GM12878 (cell line): ENCODE measurements at regions not wholly inside any gene's neighbourhood (a gene's known extent, or its start where the extent isn't known, plus 50 kb on each side); places are given as distances from the start of the nearest gene placed in this dataset.

Experiments used
- ATAC-seq: fragments of 200-7000 bp; cut with Tn5 transposase; 3 replicates; pipeline ENCODE4 v1.9.1; 2020; ENCODE audit warnings: mild to moderate bottlenecking, moderate library complexity
- BruUV-seq: library from RNA; stranded (reverse); fragments of 400-500 nt; replicated peaks from 2 replicates; lab custom pipeline; 2021; lab: Mats Ljungman, UMichigan
- CTCF ChIA-PET: fragments of 300-600 bp; sonication (Branson Sonifier 250); formaldehyde crosslinking; extraction: SDS; loops from one replicate; lab custom pipeline; 2021; ENCODE audit warnings: inconsistent platforms; lab: Yijun Ruan, JAX
- POLR2A ChIA-PET: fragments of 350-600 bp; formaldehyde crosslinking; extraction: SDS; loops from one replicate; lab custom pipeline; 2021; ENCODE audit warnings: inconsistent platforms; lab: Charles Lee
- RAD21 ChIA-PET: fragments of 300-600 bp; sonication (Branson Sonifier 250); formaldehyde crosslinking; loops from one replicate; lab custom pipeline; 2023; ENCODE audit warnings: antibody characterized with exemption; ENCODE audit not compliant: unreplicated experiment; lab: Charles Lee
- SMC1A ChIA-PET: fragments of 300-600 bp; sonication (Branson Sonifier 250); formaldehyde crosslinking; loops from one replicate; lab custom pipeline; 2023; ENCODE audit not compliant: unreplicated experiment, uncharacterized antibody; lab: Charles Lee
- DNase-seq: peaks from one replicate; pipeline ENCODE4 v3.0.0-alpha.2; 2011; ENCODE audit warnings: low read depth, low spot score
- FAIRE-seq: peaks from 3 replicates; lab custom pipeline; 2011; peaks lifted over from hg19 to GRCh38; lab: Jason Lieb, UNC
- H2AFZ ChIP-seq: 2 replicates; pipeline ENCODE4 v1.6.0; 2011; ENCODE audit warnings: low read depth, low read length, control low read depth; ENCODE audit not compliant: control insufficient read depth
- H3K27ac ChIP-seq: 2 replicates; pipeline ENCODE4 v1.5.1; 2011; ENCODE audit warnings: control low read depth; ENCODE audit not compliant: control insufficient read depth, insufficient read depth
- H3K27me3 ChIP-seq, 2 experiments: replicated peaks in 1 of 2; 2 replicates each; pipeline versions ENCODE4 v1.6.0 to v1.6.1; 2011; ENCODE audit warnings: low read length in 1 of 2; ENCODE audit not compliant: control insufficient read depth in 2 of 2, insufficient read depth in 2 of 2
- H3K36me3 ChIP-seq, 2 experiments: 2 replicates each; pipeline ENCODE4 v1.5.1; 2011; ENCODE audit warnings: low read length in 1 of 2; ENCODE audit not compliant: control insufficient read depth in 2 of 2, insufficient read depth in 2 of 2
- H3K4me1 ChIP-seq: 2 replicates; pipeline ENCODE4 v1.6.1; 2011; ENCODE audit warnings: mild to moderate bottlenecking, low read length, moderate library complexity, mixed read lengths; ENCODE audit not compliant: control insufficient read depth, insufficient read depth
- H3K4me2 ChIP-seq: 2 replicates; pipeline ENCODE4 v1.6.0; 2011; ENCODE audit warnings: control low read depth; ENCODE audit not compliant: control insufficient read depth, insufficient read depth
- H3K4me3 ChIP-seq: fragments of 200-600 bp; sonication (generic); 2 replicates; pipeline ENCODE4 v1.5.1; 2016
- H3K79me2 ChIP-seq: 2 replicates; pipeline ENCODE4 v1.6.0; 2011; ENCODE audit warnings: low read length; ENCODE audit not compliant: control insufficient read depth, insufficient read depth
- H3K9ac ChIP-seq: 2 replicates; pipeline ENCODE4 v1.8.0; 2011; ENCODE audit warnings: low read length, control low read depth, mixed read lengths; ENCODE audit not compliant: control insufficient read depth, insufficient read depth
- H3K9me3 ChIP-seq: replicated peaks from 3 replicates; pipeline ENCODE4 v1.5.1; 2011; ENCODE audit warnings: mild to moderate bottlenecking, low read length; ENCODE audit not compliant: control insufficient read depth, insufficient read depth
- H4K20me1 ChIP-seq: 2 replicates; pipeline ENCODE4 v1.6.0; 2011; ENCODE audit not compliant: control insufficient read depth, insufficient read depth
- HDAC2 ChIP-seq: fragments of 200-600 bp; sonication (generic); IDR thresholded peaks from 2 replicates; pipeline ENCODE4 v1.6.1; 2017
- NFYB ChIP-seq: IDR thresholded peaks from 2 replicates; pipeline ENCODE4 v1.6.1; 2011; ENCODE audit warnings: low read depth, mild to moderate bottlenecking, low read length, improper control_type of control experiment, moderate library complexity; ENCODE audit not compliant: insufficient read depth
- ZNF274 ChIP-seq: IDR thresholded peaks from one replicate; pipeline ENCODE4 v1.8.0; 2011; ENCODE audit not compliant: insufficient read length, insufficient read depth
- WGBS: methylation state at CpG from one replicate; pipeline ENCODE4 v1.1.6; 2016; ENCODE audit warnings: low lambda C conversion rate; ENCODE audit not compliant: insufficient replicate concordance, insufficient coverage; ENCODE audit errors: missing lambda C conversion rate; 5-methylcytosine and 5-hydroxymethylcytosine counted together
- in situ Hi-C: fragments of 300-500 bp; cut with MboI; formaldehyde crosslinking; loops from 9 replicates; pipeline ENCODE4 v1.14.3; 2018; ENCODE audit warnings: mixed read lengths
- intact Hi-C: fragments of 100-400 bp; cut with micrococcal nuclease; formaldehyde crosslinking; loops from one replicate; pipeline ENCODE4 v1.14.2; 2022; ENCODE audit not compliant: unreplicated experiment
- TF ChIP-seq, protein P1 (sequence below): fragments of 450-650 bp; formaldehyde crosslinking; IDR thresholded peaks from 2 replicates; pipeline ENCODE4 v1.4.0; 2022; ENCODE audit warnings: mild to moderate bottlenecking, moderate library complexity

DNA sequence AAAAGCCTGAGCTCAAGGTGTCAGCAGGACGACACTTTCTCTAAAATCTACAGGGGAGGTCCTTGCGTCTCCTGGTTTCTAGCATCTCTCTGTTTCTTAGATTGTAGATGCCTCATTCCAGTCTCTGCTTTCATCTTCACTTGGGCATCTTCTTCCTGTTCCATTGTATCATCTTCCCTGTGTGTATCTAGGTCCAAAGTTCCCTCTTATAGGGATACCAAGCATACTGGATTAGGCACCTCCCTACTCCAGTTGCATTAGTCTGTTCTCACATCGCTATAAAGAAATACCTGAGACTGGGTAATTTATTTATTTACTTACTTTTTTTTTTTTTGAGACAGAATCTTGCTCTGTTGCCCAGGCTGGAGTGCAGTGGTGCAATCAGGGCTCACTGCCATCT is 91.3 kb upstream of the ABCC4 start:
- no peak overlapping the region for H3K9ac ChIP-seq
- no peaks in the 10 kb centered on the region for H3K27me3 ChIP-seq
- DNase-seq: no peak
- TF ChIP-seq ZNF274: no peak
- no peaks in the 10 kb centered on the region for H4K20me1 ChIP-seq
- 63% methylated on average over 3 of the region's 3 CpGs for WGBS
- no peaks in the 10 kb centered on the region for H3K36me3 ChIP-seq
- H3K27ac ChIP-seq: no peak overlapping the region
- H3K9me3 ChIP-seq: no peaks in the 10 kb centered on the region; the same call in 2 of the 3 replicates
- FAIRE-seq: no peak
- CTCF ChIA-PET: interaction anchor here (2.1 to 20.7 kb wide), 3 partner anchors 10 to 200 kb away, joined by 15 to 512 read pairs (median 65); no protein-coding TSS in a partner anchor
- intact Hi-C loops: no loop called here
- in situ Hi-C loops: no loop called here
- POLR2A ChIA-PET: no interaction called here
- peaks cover 13% of the 10 kb centered on the region for H3K4me1 ChIP-seq
- ATAC-seq: no peak
- no peak overlapping the region for H2AFZ ChIP-seq
- H3K79me2 ChIP-seq: no peaks in the 10 kb centered on the region
- no peak overlapping the region for H3K4me3 ChIP-seq
- RAD21 ChIA-PET: interaction anchor here (0.8 kb wide), 1 partner anchor 201 kb away, joined by 3 read pairs; no protein-coding TSS in a partner anchor
- H3K4me2 ChIP-seq: no peak overlapping the region
- no TSS peak for BruUV-seq
- SMC1A ChIA-PET: interaction anchor here (0.6 to 2.9 kb wide), 2 partner anchors 12 to 56 kb away, joined by 3 to 14 read pairs; no protein-coding TSS in a partner anchor

GRCh38 chr13:95403349-95404140 is 102.3 kb upstream of the ABCC4 start:
- CTCF ChIA-PET: interaction anchor here (0.7 to 20.7 kb wide), 57 partner anchors 9 to 968 kb away, joined by 3 to 512 read pairs (median 4); no protein-coding TSS in a partner anchor
- Histone ChIP-seq H3K9me3 (no peaks in the 10 kb centered on the region), H4K20me1 (no peaks in the 10 kb centered on the region), H2AFZ (peak overlapping the region; percentile 96), H3K9ac (peak overlapping the region; percentile 69), H3K4me2 (peak overlapping the region; percentile 97), H3K27ac (peak overlapping the region; percentile 36; the same call in 1 of the 2 replicates), H3K4me1 (peaks cover 7% of the 10 kb centered on the region; the same call in 1 of the 2 replicates), H3K4me3 (peak overlapping the region; percentile 65), H3K79me2 (no peaks in the 10 kb centered on the region), H3K27me3 (no peaks in the 10 kb centered on the region), H3K36me3 (no peaks in the 10 kb centered on the region)
- no peak for DNase-seq
- RAD21 ChIA-PET: interaction anchor here (0.7 to 12.0 kb wide), 46 partner anchors 8 to 970 kb away, joined by 3 to 290 read pairs (median 4); partner anchors contain the start of gene ABCC4
- intact Hi-C loops (loop anchor here (1.0 to 10.0 kb wide), 7 partner anchors 75 to 783 kb away; no protein-coding TSS in a partner anchor), in situ Hi-C loops (loop anchor here (5.0 to 25.0 kb wide), 3 partner anchors 211 to 966 kb away; no protein-coding TSS in a partner anchor)
- FAIRE-seq: no peak
- SMC1A ChIA-PET: interaction anchor here (0.8 to 11.3 kb wide), 50 partner anchors 10 to 786 kb away, joined by 3 to 247 read pairs (median 4); partner anchors contain the start of gene ABCC4
- 32% methylated on average over 17 of the region's 17 CpGs for WGBS
- BruUV-seq: no TSS peak
- POLR2A ChIA-PET: interaction anchor here (0.9 to 1.1 kb wide), 2 partner anchors 212 to 215 kb away, joined by 3 read pairs; no protein-coding TSS in a partner anchor
- peak; percentile 63 for ATAC-seq
- TF ChIP-seq NFYB (no peak), HDAC2 (no peak)
- TF ChIP-seq, protein P1, sequence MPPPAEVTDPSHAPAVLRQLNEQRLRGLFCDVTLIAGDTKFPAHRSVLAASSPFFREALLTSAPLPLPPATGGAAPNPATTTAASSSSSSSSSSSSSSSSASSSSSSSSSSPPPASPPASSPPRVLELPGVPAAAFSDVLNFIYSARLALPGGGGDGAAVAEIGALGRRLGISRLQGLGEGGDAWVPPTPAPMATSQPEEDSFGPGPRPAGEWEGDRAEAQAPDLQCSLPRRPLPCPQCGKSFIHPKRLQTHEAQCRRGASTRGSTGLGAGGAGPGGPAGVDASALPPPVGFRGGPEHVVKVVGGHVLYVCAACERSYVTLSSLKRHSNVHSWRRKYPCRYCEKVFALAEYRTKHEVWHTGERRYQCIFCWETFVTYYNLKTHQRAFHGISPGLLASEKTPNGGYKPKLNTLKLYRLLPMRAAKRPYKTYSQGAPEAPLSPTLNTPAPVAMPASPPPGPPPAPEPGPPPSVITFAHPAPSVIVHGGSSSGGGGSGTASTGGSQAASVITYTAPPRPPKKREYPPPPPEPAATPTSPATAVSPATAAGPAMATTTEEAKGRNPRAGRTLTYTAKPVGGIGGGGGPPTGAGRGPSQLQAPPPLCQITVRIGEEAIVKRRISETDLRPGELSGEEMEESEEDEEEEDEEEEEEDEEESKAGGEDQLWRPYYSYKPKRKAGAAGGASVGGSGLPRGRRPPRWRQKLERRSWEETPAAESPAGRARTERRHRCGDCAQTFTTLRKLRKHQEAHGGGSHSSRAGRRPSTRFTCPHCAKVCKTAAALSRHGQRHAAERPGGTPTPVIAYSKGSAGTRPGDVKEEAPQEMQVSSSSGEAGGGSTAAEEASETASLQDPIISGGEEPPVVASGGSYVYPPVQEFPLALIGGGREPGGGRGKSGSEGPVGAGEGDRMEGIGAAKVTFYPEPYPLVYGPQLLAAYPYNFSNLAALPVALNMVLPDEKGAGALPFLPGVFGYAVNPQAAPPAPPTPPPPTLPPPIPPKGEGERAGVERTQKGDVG (CRISPR knock-in tag): no peak
